GM19328 (cell line): ENCODE measurements at regions not wholly inside any gene's neighbourhood (a gene's known extent, or its start where the extent isn't known, plus 50 kb on each side); places are given as distances from the start of the nearest gene placed in this dataset.

Source experiments
- ATAC-seq: cut with Tn5 transposase; IDR thresholded peaks from one replicate; pipeline ENCODE4 v1.9.1; 2021; ENCODE audit warnings: mild to moderate bottlenecking, moderate library complexity; ENCODE audit not compliant: unreplicated experiment

- ATAC-seq = peak; percentile 71
These were observed 102.2 kb upstream of the RAB6C start for GRCh38 chr2:129877289-129877741.

- ATAC-seq = no peak
These were observed 101.4 kb upstream of the RAB6C start for GRCh38 chr2:129877795-129878775.

- no peak for ATAC-seq
These were observed 99.8 kb upstream of the RAB6C start for GRCh38 chr2:129879614-129880180.

- no peak for ATAC-seq
These were observed 99.2 kb upstream of the RAB6C start for GRCh38 chr2:129880309-129880708.

GRCh38 chr2:129880971-129881370, 98.5 kb upstream of the RAB6C start:
- ATAC-seq = no peak

GRCh38 chr2:129881786-129882396, 97.6 kb upstream of the RAB6C start:
- ATAC-seq = no peak

- no peak for ATAC-seq
These were observed 97.0 kb upstream of the RAB6C start for GRCh38 chr2:129882476-129882875.

- ATAC-seq = no peak
These were observed 96.3 kb upstream of the RAB6C start for GRCh38 chr2:129883121-129883520.

GRCh38 chr2:129884221-129884786, 95.2 kb upstream of the RAB6C start:
- ATAC-seq = no peak

- no peak for ATAC-seq
These were observed 93.7 kb upstream of the RAB6C start for GRCh38 chr2:129885735-129886134.

- ATAC-seq = no peak
These were observed 91.7 kb upstream of the RAB6C start for GRCh38 chr2:129887688-129888266.

GRCh38 chr2:129888461-129888860, 91.0 kb upstream of the RAB6C start:
- ATAC-seq = no peak

GRCh38 chr2:129888896-129889295, 90.6 kb upstream of the RAB6C start:
- ATAC-seq = no peak

- ATAC-seq = no peak
These were observed 87.8 kb upstream of the RAB6C start for GRCh38 chr2:129891341-129892320.

GRCh38 chr2:129892360-129892759, 87.1 kb upstream of the RAB6C start:
- no peak for ATAC-seq

- no peak for ATAC-seq
These were observed 86.7 kb upstream of the RAB6C start for GRCh38 chr2:129892773-129893172.

- no peak for ATAC-seq
These were observed 86.2 kb upstream of the RAB6C start for GRCh38 chr2:129893244-129893643.

- ATAC-seq = no peak
These were observed 84.8 kb upstream of the RAB6C start for GRCh38 chr2:129894616-129895015.

- ATAC-seq = no peak
These were observed 84.4 kb upstream of the RAB6C start for GRCh38 chr2:129895061-129895460.

- ATAC-seq = no peak
These were observed 83.9 kb upstream of the RAB6C start for GRCh38 chr2:129895526-129896082.
